Thymus (tissue), 11 donors: ENCODE measurements at regions not wholly inside any gene's neighbourhood (a gene's known extent, or its start where the extent isn't known, plus 50 kb on each side); places are given as distances from the start of the nearest gene placed in this dataset.

ENCODE experiments used
- DNase-seq, 9 donors: peaks; one replicate each; pipeline ENCODE4 v3.0.0-alpha.2; 2013; ENCODE audit warnings: low spot score in 9 of 9, low read depth in 6 of 9, missing footprints in 1 of 9
- H3K27ac ChIP-seq, 2 donors: one replicate each; pipeline ENCODE4 v1.5.1; 2013; ENCODE audit warnings: control low read depth in 1 of 2, low read depth in 1 of 2, low read length in 1 of 2, mild to moderate bottlenecking in 1 of 2, moderate library complexity in 1 of 2
- H3K27me3 ChIP-seq, 2 donors: one replicate each; pipeline ENCODE4 v1.5.1; 2013; ENCODE audit warnings: low read length in 1 of 2; ENCODE audit not compliant: control insufficient read depth in 2 of 2, insufficient read depth in 1 of 2
- H3K36me3 ChIP-seq, 2 donors: one replicate each; pipeline ENCODE4 v1.5.1; 2013; ENCODE audit warnings: low read length in 1 of 2, mild to moderate bottlenecking in 1 of 2, moderate library complexity in 1 of 2; ENCODE audit not compliant: control insufficient read depth in 2 of 2, insufficient read depth in 2 of 2
- H3K4me1 ChIP-seq, 2 donors: one replicate each; pipeline ENCODE4 v1.5.1; 2013; ENCODE audit warnings: low read length in 2 of 2; ENCODE audit not compliant: control insufficient read depth in 2 of 2, insufficient read depth in 2 of 2
- H3K4me3 ChIP-seq, 2 donors: one replicate each; pipeline ENCODE4 v1.5.1; 2013; ENCODE audit warnings: low read length in 2 of 2, control low read depth in 1 of 2, mild to moderate bottlenecking in 1 of 2
- H3K9me3 ChIP-seq, 2 donors: one replicate each; pipeline ENCODE4 v1.5.1; 2013; ENCODE audit warnings: low read length in 1 of 2, mild to moderate bottlenecking in 1 of 2; ENCODE audit not compliant: control insufficient read depth in 2 of 2, insufficient read depth in 1 of 2
- whole genome bisulfite sequencing: extraction: QIAGEN DNeasy Blood & Tissue Kit; methylation state at CpG from one replicate; pipeline ENCODE4 v1.1.7; 2013; 5-methylcytosine and 5-hydroxymethylcytosine counted together
- donor health status: healthy.

DNA sequence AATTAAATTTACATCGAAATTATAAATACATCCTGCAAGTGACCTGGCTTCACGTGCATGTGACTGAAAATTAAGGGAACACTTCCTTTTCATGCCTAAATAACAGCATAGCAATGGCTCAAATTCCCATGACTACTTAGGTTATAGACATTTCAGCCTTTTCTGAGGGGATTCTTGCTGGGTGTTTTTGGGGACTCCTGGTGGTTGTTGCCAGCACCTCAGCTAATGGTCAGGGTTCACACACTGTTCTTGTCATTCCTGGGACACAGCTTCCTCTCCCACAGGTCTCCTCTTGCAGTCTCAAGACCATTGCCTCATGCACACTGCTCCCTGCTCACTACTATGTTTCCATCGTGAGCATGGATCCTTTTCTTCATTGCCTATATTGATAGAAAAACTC, 148.9 kb upstream of the GLI3 start:
- H3K4me1 ChIP-seq = no peaks in the 10 kb centered on the region
- H3K9me3 ChIP-seq = no peaks in the 10 kb centered on the region
- H3K36me3 ChIP-seq = no peaks in the 10 kb centered on the region
- DNase-seq = no peak
- H3K27me3 ChIP-seq = no peaks in the 10 kb centered on the region
- H3K27ac ChIP-seq = no peak overlapping the region
- WGBS = 96% methylated on average over 3 of the region's 3 CpGs
- H3K4me3 ChIP-seq = no peak overlapping the region

DNA sequence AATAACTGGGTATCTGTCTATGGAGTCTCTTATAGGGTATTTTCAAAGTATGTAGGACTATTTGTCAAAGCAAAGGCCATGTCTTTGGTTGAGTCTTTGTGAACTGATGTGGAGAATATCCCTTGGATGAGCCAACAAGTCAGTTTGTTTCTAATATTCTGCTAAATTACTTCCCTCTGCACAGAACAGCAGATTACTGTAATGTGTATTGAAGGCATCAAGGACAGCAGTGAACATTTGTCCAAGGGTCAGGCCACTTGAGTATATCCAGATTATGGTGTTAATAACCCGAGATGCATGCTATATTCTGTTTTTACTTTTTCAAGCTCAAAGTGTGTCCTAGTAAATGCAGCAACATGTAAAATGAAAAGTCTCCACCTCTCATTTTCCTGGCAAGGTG, 144.2 kb upstream of the GLI3 start:
- 92% methylated on average over 1 of the region's 1 CpG for WGBS
- Histone ChIP-seq H3K4me3 (no peak overlapping the region), H3K36me3 (no peaks in the 10 kb centered on the region), H3K4me1 (no peaks in the 10 kb centered on the region), H3K9me3 (no peaks in the 10 kb centered on the region), H3K27me3 (no peaks in the 10 kb centered on the region), H3K27ac (no peak overlapping the region)
- DNase-seq = no peak

DNA sequence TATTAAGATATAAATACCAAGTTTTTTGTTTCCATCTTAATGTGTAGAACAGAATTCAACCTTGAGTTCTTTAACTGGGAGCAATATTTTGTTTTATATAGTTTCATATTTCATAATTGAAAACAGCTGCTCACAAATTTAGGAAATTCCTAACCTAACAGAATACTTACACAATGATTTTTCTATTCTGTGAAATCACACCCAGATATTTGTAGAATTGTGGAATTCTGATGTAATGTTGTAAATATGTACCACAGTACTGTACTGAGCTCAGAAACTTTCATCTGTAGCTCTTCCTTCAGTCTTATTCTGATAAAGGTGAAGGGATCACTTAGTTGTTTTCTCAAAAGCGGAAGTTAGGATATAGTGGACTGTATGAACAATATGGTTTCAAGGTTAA, 143.4 kb upstream of the GLI3 start:
- Histone ChIP-seq H3K4me3 (no peak overlapping the region), H3K9me3 (no peaks in the 10 kb centered on the region), H3K36me3 (no peaks in the 10 kb centered on the region), H3K27me3 (no peaks in the 10 kb centered on the region), H3K27ac (no peak overlapping the region), H3K4me1 (no peaks in the 10 kb centered on the region)
- WGBS = 90% methylated on average over 1 of the region's 1 CpG
- DNase-seq = no peak

- H3K4me1 ChIP-seq = no peaks in the 10 kb centered on the region
- no peak overlapping the region for H3K27ac ChIP-seq
- no peak overlapping the region for H3K4me3 ChIP-seq
- DNase-seq = no peak
- WGBS = 91% methylated on average over 3 of the region's 3 CpGs
- H3K36me3 ChIP-seq = no peaks in the 10 kb centered on the region
- no peaks in the 10 kb centered on the region for H3K9me3 ChIP-seq
- H3K27me3 ChIP-seq = no peaks in the 10 kb centered on the region
Measured at GRCh38 chr7:42378149-42378548, 141.1 kb upstream of the GLI3 start.

GRCh38 chr7:42373285-42373684, 136.3 kb upstream of the GLI3 start:
- no peaks in the 10 kb centered on the region for H3K36me3 ChIP-seq
- no peaks in the 10 kb centered on the region for H3K4me1 ChIP-seq
- WGBS = 96% methylated on average over 1 of the region's 1 CpG
- no peaks in the 10 kb centered on the region for H3K27me3 ChIP-seq
- H3K9me3 ChIP-seq = peaks cover 0 to 9% of the 10 kb centered on the region in 2 donors
- DNase-seq = no peak
- H3K27ac ChIP-seq = no peak overlapping the region
- no peak overlapping the region for H3K4me3 ChIP-seq

DNA sequence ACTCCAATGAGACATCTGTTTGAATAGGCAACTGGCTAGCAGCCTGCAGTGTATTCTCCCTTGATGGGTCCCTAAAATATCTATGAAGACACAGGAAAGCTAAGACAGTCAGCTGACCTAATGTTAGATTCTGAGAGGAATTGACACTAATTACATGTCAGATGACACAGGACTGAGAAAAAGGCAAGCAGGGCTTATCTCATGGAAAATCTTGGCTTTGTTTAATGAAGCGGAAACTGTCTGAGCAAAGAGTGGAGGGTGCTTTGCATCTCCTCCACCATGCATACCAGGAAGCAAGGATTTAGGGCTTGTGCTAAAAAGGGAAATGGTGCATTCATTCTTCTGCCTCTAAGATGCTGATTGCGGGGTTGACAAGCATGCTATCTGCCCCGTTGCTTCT, 135.5 kb upstream of the GLI3 start:
- H3K36me3 ChIP-seq = no peaks in the 10 kb centered on the region
- H3K4me3 ChIP-seq = no peak overlapping the region
- no peaks in the 10 kb centered on the region for H3K4me1 ChIP-seq
- H3K9me3 ChIP-seq = peaks cover 0 to 9% of the 10 kb centered on the region in 2 donors
- no peaks in the 10 kb centered on the region for H3K27me3 ChIP-seq
- 53% methylated on average over 3 of the region's 3 CpGs for WGBS
- no peak for DNase-seq
- no peak overlapping the region for H3K27ac ChIP-seq

GRCh38 chr7:42359946-42360345, 122.9 kb upstream of the GLI3 start:
- H3K27me3 ChIP-seq = no peaks in the 10 kb centered on the region
- no peak overlapping the region for H3K4me3 ChIP-seq
- H3K9me3 ChIP-seq = no peaks in the 10 kb centered on the region
- DNase-seq = no peak
- WGBS = 33% methylated on average over 1 of the region's 1 CpG
- H3K36me3 ChIP-seq = no peaks in the 10 kb centered on the region
- H3K27ac ChIP-seq = no peak overlapping the region
- H3K4me1 ChIP-seq = no peaks in the 10 kb centered on the region

DNA sequence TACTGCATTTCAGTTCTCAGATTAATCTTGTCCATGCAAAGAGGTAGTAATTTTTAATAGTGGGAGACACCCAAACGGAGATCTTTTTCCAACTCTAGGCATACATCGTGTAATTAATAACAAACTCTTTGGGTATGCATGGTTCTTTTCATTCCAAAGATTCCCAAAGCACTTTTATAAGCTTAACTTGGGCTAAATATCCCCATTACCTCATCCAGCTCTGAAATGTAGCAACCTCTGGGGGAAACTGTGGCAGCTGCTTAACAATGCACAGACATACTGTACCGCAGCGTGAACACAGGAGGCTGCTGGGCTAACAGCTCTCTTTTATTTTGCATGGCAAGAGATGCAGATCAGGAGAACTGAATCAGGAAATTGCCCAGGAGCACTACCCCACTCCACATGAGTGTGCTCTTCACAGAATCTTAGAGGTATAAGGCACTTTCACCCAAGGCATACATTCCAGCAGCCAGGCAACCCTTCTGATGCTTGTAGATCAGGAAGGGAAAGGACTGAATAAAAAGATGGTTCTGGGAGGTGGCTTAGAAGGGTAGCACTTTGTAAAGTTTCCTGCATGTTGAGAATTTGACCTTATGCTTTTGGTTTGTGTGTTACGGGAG, 114.4 kb upstream of the GLI3 start:
- H3K27ac ChIP-seq = no peak overlapping the region
- no peaks in the 10 kb centered on the region for H3K4me1 ChIP-seq
- no peaks in the 10 kb centered on the region for H3K9me3 ChIP-seq
- DNase-seq = no peak
- 95% methylated on average over 5 of the region's 5 CpGs for WGBS
- H3K36me3 ChIP-seq = no peaks in the 10 kb centered on the region
- no peaks in the 10 kb centered on the region for H3K27me3 ChIP-seq
- no peak overlapping the region for H3K4me3 ChIP-seq

DNA sequence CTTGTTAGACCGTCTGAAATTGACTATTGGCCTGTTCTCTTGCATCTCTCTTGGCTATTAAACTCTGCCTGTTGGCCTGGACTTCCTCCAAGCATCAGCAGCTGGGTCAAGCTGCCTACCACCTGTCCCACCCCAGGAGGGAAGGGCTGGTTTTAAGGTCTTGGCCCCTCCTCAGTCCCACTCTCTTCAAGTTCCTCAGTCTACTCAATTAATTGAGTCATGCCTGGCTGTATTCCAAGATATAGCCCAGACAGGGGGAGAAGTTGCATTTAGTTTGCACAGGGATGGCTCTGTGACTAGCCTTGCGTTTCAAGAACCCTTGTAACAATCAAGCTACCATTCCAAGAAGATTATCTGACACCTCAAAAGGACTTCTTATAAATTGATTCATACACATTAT, 113.8 kb upstream of the GLI3 start:
- no peak for DNase-seq
- Histone ChIP-seq H3K9me3 (no peaks in the 10 kb centered on the region), H3K27ac (no peak overlapping the region), H3K27me3 (no peaks in the 10 kb centered on the region), H3K4me1 (no peaks in the 10 kb centered on the region), H3K36me3 (no peaks in the 10 kb centered on the region), H3K4me3 (no peak overlapping the region)
- WGBS = 79% methylated on average over 2 of the region's 2 CpGs

- H3K9me3 ChIP-seq = no peaks in the 10 kb centered on the region
- H3K36me3 ChIP-seq = no peaks in the 10 kb centered on the region
- 81% methylated on average over 3 of the region's 3 CpGs for WGBS
- no peak overlapping the region for H3K4me3 ChIP-seq
- DNase-seq = no peak
- H3K27ac ChIP-seq = no peak overlapping the region
- H3K27me3 ChIP-seq = no peaks in the 10 kb centered on the region
- no peaks in the 10 kb centered on the region for H3K4me1 ChIP-seq
Measured at GRCh38 chr7:42348631-42349030, 111.6 kb upstream of the GLI3 start.
